ENCODE measurements at regions not wholly inside any gene's neighbourhood (a gene's known extent, or its start where the extent isn't known, plus 50 kb on each side); places are given as distances from the start of the nearest gene placed in this dataset.

GRCh38 chr15:46855388-46855787, 861.9 kb upstream of the SEMA6D start:
- H3K9me3 ChIP-seq (ENCODE audit: control insufficient read depth, low read length, poor library complexity, severe bottlenecking), result no peaks in the 10 kb centered on the region
- ATAC-seq (no peak), DNase-seq (no peak)
- no peak overlapping the region for H3K4me3 Mint-ChIP-seq
- H3K27ac Mint-ChIP-seq, result no peak overlapping the region
- no peaks in the 10 kb centered on the region for H3K36me3 Mint-ChIP-seq (ENCODE audit: low read depth)
- no peaks in the 10 kb centered on the region for H3K4me1 Mint-ChIP-seq
- H3K27me3 Mint-ChIP-seq, result no peaks in the 10 kb centered on the region

GRCh38 chr15:46856839-46857502, 860.3 kb upstream of the SEMA6D start:
- Mint-ChIP-seq H3K4me3 (no peak overlapping the region), H3K36me3 (ENCODE audit: low read depth) (no peaks in the 10 kb centered on the region), H3K27ac (no peak overlapping the region), H3K4me1 (no peaks in the 10 kb centered on the region), H3K27me3 (no peaks in the 10 kb centered on the region)
- no peaks in the 10 kb centered on the region for H3K9me3 ChIP-seq (ENCODE audit: control insufficient read depth, low read length, poor library complexity, severe bottlenecking)
- ATAC-seq (no peak), DNase-seq (no peak)

GRCh38 chr15:46858150-46858549, 859.2 kb upstream of the SEMA6D start:
- Mint-ChIP-seq H3K4me1 (no peaks in the 10 kb centered on the region), H3K36me3 (ENCODE audit: low read depth) (no peaks in the 10 kb centered on the region)

GRCh38 chr15:46861796-46862195, 855.5 kb upstream of the SEMA6D start:
- no peaks in the 10 kb centered on the region for H3K4me1 Mint-ChIP-seq
- ATAC-seq (no peak), DNase-seq (no peak)
- H3K9me3 ChIP-seq (ENCODE audit: control insufficient read depth, low read length, poor library complexity, severe bottlenecking), result no peaks in the 10 kb centered on the region
- H3K27me3 Mint-ChIP-seq, result no peaks in the 10 kb centered on the region
- no peak overlapping the region for H3K27ac Mint-ChIP-seq
- H3K4me3 Mint-ChIP-seq, result no peak overlapping the region
- H3K36me3 Mint-ChIP-seq (ENCODE audit: low read depth), result no peaks in the 10 kb centered on the region

More at GRCh38 chr15:46858150-46858549, 859.2 kb upstream of the SEMA6D start:
- no peak for DNase-seq
- Mint-ChIP-seq H3K27me3 (no peaks in the 10 kb centered on the region), H3K27ac (no peak overlapping the region), H3K4me3 (no peak overlapping the region)
- no peak for ATAC-seq
- no peaks in the 10 kb centered on the region for H3K9me3 ChIP-seq (ENCODE audit: control insufficient read depth, low read length, poor library complexity, severe bottlenecking)

- DNase-seq, result no peak
- ATAC-seq, result no peak
- Mint-ChIP-seq H3K4me3 (no peak overlapping the region), H3K36me3 (ENCODE audit: low read depth) (no peaks in the 10 kb centered on the region), H3K27ac (no peak overlapping the region), H3K4me1 (no peaks in the 10 kb centered on the region), H3K27me3 (no peaks in the 10 kb centered on the region)
- no peaks in the 10 kb centered on the region for H3K9me3 ChIP-seq (ENCODE audit: control insufficient read depth, low read length, poor library complexity, severe bottlenecking)
Measured at GRCh38 chr15:46865155-46865554, 852.1 kb upstream of the SEMA6D start.

GRCh38 chr15:46872286-46872980, 844.9 kb upstream of the SEMA6D start:
- H3K4me3 Mint-ChIP-seq, result no peak overlapping the region
- no peaks in the 10 kb centered on the region for H3K4me1 Mint-ChIP-seq

GRCh38 chr15:46872981-46873330, 844.3 kb upstream of the SEMA6D start:
- no peaks in the 10 kb centered on the region for H3K9me3 ChIP-seq (ENCODE audit: control insufficient read depth, low read length, poor library complexity, severe bottlenecking)
- DNase-seq (no peak), ATAC-seq (no peak)
- Mint-ChIP-seq H3K27ac (no peak overlapping the region), H3K4me3 (no peak overlapping the region), H3K36me3 (ENCODE audit: low read depth) (no peaks in the 10 kb centered on the region), H3K4me1 (no peaks in the 10 kb centered on the region), H3K27me3 (no peaks in the 10 kb centered on the region)

More at GRCh38 chr15:46872286-46872980, 844.9 kb upstream of the SEMA6D start:
- DNase-seq (no peak), ATAC-seq (no peak)
- no peaks in the 10 kb centered on the region for H3K9me3 ChIP-seq (ENCODE audit: control insufficient read depth, low read length, poor library complexity, severe bottlenecking)
- Mint-ChIP-seq H3K27me3 (no peaks in the 10 kb centered on the region), H3K36me3 (ENCODE audit: low read depth) (no peaks in the 10 kb centered on the region), H3K27ac (no peak overlapping the region)

- ATAC-seq (no peak), DNase-seq (no peak)
- no peaks in the 10 kb centered on the region for H3K9me3 ChIP-seq (ENCODE audit: control insufficient read depth, low read length, poor library complexity, severe bottlenecking)
- Mint-ChIP-seq H3K4me1 (no peaks in the 10 kb centered on the region), H3K27ac (no peak overlapping the region), H3K4me3 (no peak overlapping the region), H3K27me3 (no peaks in the 10 kb centered on the region), H3K36me3 (ENCODE audit: low read depth) (no peaks in the 10 kb centered on the region)
Measured at GRCh38 chr15:46879032-46879770, 838.1 kb upstream of the SEMA6D start.

- no peaks in the 10 kb centered on the region for H3K4me1 Mint-ChIP-seq
- ATAC-seq (no peak), DNase-seq (no peak)
- H3K27me3 Mint-ChIP-seq, result no peaks in the 10 kb centered on the region
- H3K27ac Mint-ChIP-seq, result no peak overlapping the region
- H3K36me3 Mint-ChIP-seq (ENCODE audit: low read depth), result no peaks in the 10 kb centered on the region
- H3K4me3 Mint-ChIP-seq, result no peak overlapping the region
- H3K9me3 ChIP-seq (ENCODE audit: control insufficient read depth, low read length, poor library complexity, severe bottlenecking), result no peaks in the 10 kb centered on the region
Measured at GRCh38 chr15:46880791-46881190, 836.5 kb upstream of the SEMA6D start.

- no peaks in the 10 kb centered on the region for H3K4me1 Mint-ChIP-seq
- ATAC-seq (no peak), DNase-seq (no peak)
- H3K27me3 Mint-ChIP-seq, result no peaks in the 10 kb centered on the region
- no peak overlapping the region for H3K27ac Mint-ChIP-seq
- no peaks in the 10 kb centered on the region for H3K9me3 ChIP-seq (ENCODE audit: control insufficient read depth, low read length, poor library complexity, severe bottlenecking)
- no peaks in the 10 kb centered on the region for H3K36me3 Mint-ChIP-seq (ENCODE audit: low read depth)
- no peak overlapping the region for H3K4me3 Mint-ChIP-seq
Measured at GRCh38 chr15:46892621-46893160, 824.6 kb upstream of the SEMA6D start.

GRCh38 chr15:46894644-46895043, 822.7 kb upstream of the SEMA6D start:
- no peak overlapping the region for H3K27ac Mint-ChIP-seq
- H3K4me3 Mint-ChIP-seq, result no peak overlapping the region
- no peak for ATAC-seq

GRCh38 chr15:46897266-46897665, 820.0 kb upstream of the SEMA6D start:
- Mint-ChIP-seq H3K27me3 (no peaks in the 10 kb centered on the region), H3K36me3 (ENCODE audit: low read depth) (no peaks in the 10 kb centered on the region), H3K27ac (no peak overlapping the region), H3K4me3 (no peak overlapping the region), H3K4me1 (no peaks in the 10 kb centered on the region)
- H3K9me3 ChIP-seq (ENCODE audit: control insufficient read depth, low read length, poor library complexity, severe bottlenecking), result no peaks in the 10 kb centered on the region
- ATAC-seq, result no peak
- no peak for DNase-seq

More at GRCh38 chr15:46894644-46895043, 822.7 kb upstream of the SEMA6D start:
- DNase-seq, result no peak
- H3K9me3 ChIP-seq (ENCODE audit: control insufficient read depth, low read length, poor library complexity, severe bottlenecking), result no peaks in the 10 kb centered on the region
- no peaks in the 10 kb centered on the region for H3K36me3 Mint-ChIP-seq (ENCODE audit: low read depth)
- no peaks in the 10 kb centered on the region for H3K27me3 Mint-ChIP-seq
- H3K4me1 Mint-ChIP-seq, result no peaks in the 10 kb centered on the region

GRCh38 chr15:46901001-46901400, 816.3 kb upstream of the SEMA6D start:
- no peak for ATAC-seq
- Mint-ChIP-seq H3K4me1 (no peaks in the 10 kb centered on the region), H3K27ac (no peak overlapping the region), H3K36me3 (ENCODE audit: low read depth) (no peaks in the 10 kb centered on the region), H3K4me3 (no peak overlapping the region), H3K27me3 (no peaks in the 10 kb centered on the region)
- H3K9me3 ChIP-seq (ENCODE audit: control insufficient read depth, low read length, poor library complexity, severe bottlenecking), result no peaks in the 10 kb centered on the region
- no peak for DNase-seq
